Glutamatergic neuron (in vitro differentiated cells): ENCODE measurements at regions not wholly inside any gene's neighbourhood (a gene's known extent, or its start where the extent isn't known, plus 50 kb on each side); places are given as distances from the start of the nearest gene placed in this dataset.
"Not testable (repeated sequence)": the region's sequence is repeated elsewhere in the genome, so short reads cannot be mapped to it uniquely, and the experiment has no call there.

Source experiments
- DNase-seq: peaks from one replicate; pipeline ENCODE4 v3.0.0; 2022
- H3K27ac Mint-ChIP-seq: one replicate; pipeline ENCODE4 v1.8.0; 2020; ENCODE audit warnings: mild to moderate bottlenecking, mixed read lengths, inconsistent platforms; ENCODE audit not compliant: unreplicated experiment
- H3K27me3 Mint-ChIP-seq: one replicate; pipeline ENCODE4 v1.8.0; 2020; ENCODE audit warnings: mild to moderate bottlenecking, moderate library complexity, mixed read lengths, inconsistent platforms; ENCODE audit not compliant: unreplicated experiment
- H3K36me3 Mint-ChIP-seq: one replicate; pipeline ENCODE4 v1.8.0; 2020; ENCODE audit warnings: mild to moderate bottlenecking, mixed read lengths, inconsistent platforms; ENCODE audit not compliant: unreplicated experiment
- H3K4me1 Mint-ChIP-seq: one replicate; pipeline ENCODE4 v1.8.0; 2020; ENCODE audit warnings: mild to moderate bottlenecking, low read depth, mixed read lengths, inconsistent platforms; ENCODE audit not compliant: unreplicated experiment
- H3K4me3 Mint-ChIP-seq: one replicate; pipeline ENCODE4 v1.8.0; 2020; ENCODE audit warnings: mild to moderate bottlenecking, mixed read lengths, inconsistent platforms; ENCODE audit not compliant: unreplicated experiment
- H3K9me3 Mint-ChIP-seq: one replicate; pipeline ENCODE4 v1.8.0; 2020; ENCODE audit warnings: mild to moderate bottlenecking, moderate library complexity, mixed read lengths, inconsistent platforms; ENCODE audit not compliant: unreplicated experiment
- TF ChIP-seq, protein P1 (sequence below): fragments of 200-600 bp; sonication (generic); IDR thresholded peaks from one replicate; pipeline ENCODE4 v1.5.0; 2021; ENCODE audit not compliant: partially characterized antibody, unreplicated experiment

DNA sequence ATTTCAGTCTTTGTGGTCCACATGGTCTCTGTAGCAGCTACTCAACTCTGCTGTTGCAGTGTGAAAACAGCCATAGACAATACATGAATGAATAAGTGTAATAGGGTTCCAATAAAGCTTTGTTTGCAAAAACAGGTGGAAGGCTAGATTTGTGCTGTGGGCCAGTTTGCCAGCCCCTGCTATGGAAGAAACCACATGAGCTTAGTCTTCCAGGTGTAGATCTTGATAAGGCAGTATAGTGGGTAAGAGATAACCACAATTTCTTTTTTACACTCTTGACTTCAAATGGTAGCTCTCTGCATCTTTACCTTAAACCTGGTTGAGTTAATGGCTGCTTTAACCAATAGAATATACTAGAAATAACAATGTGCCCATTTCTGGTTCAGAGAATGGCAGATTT lies 135.0 kb upstream of the PALS2 start:
- no peak overlapping the region for H3K4me3 Mint-ChIP-seq
- peaks cover 9% of the 10 kb centered on the region for H3K4me1 Mint-ChIP-seq
- no peak overlapping the region for H3K27ac Mint-ChIP-seq
- no peak for DNase-seq
- H3K9me3 Mint-ChIP-seq: no peaks in the 10 kb centered on the region
- no peaks in the 10 kb centered on the region for H3K36me3 Mint-ChIP-seq
- TF ChIP-seq, protein P1, sequence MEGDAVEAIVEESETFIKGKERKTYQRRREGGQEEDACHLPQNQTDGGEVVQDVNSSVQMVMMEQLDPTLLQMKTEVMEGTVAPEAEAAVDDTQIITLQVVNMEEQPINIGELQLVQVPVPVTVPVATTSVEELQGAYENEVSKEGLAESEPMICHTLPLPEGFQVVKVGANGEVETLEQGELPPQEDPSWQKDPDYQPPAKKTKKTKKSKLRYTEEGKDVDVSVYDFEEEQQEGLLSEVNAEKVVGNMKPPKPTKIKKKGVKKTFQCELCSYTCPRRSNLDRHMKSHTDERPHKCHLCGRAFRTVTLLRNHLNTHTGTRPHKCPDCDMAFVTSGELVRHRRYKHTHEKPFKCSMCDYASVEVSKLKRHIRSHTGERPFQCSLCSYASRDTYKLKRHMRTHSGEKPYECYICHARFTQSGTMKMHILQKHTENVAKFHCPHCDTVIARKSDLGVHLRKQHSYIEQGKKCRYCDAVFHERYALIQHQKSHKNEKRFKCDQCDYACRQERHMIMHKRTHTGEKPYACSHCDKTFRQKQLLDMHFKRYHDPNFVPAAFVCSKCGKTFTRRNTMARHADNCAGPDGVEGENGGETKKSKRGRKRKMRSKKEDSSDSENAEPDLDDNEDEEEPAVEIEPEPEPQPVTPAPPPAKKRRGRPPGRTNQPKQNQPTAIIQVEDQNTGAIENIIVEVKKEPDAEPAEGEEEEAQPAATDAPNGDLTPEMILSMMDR: no peak
- H3K27me3 Mint-ChIP-seq: no peaks in the 10 kb centered on the region

DNA sequence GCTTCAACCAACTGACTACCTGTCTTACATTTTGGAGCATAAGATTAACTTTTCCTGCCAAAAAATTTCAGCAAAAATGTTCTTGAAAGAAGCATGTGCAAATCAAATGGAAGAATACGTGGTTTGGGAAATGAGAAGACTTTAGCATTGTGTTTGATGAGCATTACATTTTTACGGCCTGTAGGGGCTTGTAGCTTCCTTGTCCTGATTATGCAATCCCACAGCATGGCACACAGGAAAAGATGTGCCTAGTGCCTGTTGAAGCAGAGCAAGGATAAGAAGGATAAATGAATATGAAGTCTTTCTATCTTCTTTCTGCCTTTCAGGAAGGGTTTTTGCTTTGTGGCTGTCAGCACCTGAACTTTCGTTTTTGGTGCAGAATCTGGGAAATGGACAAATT lies 134.1 kb upstream of the PALS2 start:
- H3K4me1 Mint-ChIP-seq, DNase-seq, H3K36me3 Mint-ChIP-seq, H3K27me3 Mint-ChIP-seq, H3K27ac Mint-ChIP-seq, H3K9me3 Mint-ChIP-seq, H3K4me3 Mint-ChIP-seq: not testable (repeated sequence)

DNA sequence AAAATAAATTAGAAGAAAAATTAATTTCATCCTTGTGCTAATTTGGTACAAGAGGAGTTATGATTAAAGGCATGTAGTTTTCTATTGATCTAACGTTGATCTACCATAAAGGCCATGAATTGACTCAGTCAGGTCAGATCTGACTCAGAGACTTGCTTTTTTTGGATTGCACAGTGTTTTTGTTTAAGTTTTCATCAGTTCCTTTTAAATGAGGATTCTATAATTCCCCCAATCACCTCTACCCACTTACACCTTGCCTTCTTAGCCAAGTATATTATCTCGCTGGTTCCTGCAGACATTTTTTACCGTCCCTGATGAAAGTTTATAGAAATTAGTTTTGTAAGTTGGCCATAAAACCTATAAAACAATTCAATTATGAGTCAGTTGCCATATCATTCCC lies 132.4 kb upstream of the PALS2 start:
- H3K27ac Mint-ChIP-seq: no peak overlapping the region
- H3K9me3 Mint-ChIP-seq: no peaks in the 10 kb centered on the region
- H3K36me3 Mint-ChIP-seq: no peaks in the 10 kb centered on the region
- H3K4me1 Mint-ChIP-seq: no peaks in the 10 kb centered on the region
- TF ChIP-seq, protein P1: no peak
- no peak for DNase-seq
- H3K4me3 Mint-ChIP-seq: no peak overlapping the region
- no peaks in the 10 kb centered on the region for H3K27me3 Mint-ChIP-seq

DNA sequence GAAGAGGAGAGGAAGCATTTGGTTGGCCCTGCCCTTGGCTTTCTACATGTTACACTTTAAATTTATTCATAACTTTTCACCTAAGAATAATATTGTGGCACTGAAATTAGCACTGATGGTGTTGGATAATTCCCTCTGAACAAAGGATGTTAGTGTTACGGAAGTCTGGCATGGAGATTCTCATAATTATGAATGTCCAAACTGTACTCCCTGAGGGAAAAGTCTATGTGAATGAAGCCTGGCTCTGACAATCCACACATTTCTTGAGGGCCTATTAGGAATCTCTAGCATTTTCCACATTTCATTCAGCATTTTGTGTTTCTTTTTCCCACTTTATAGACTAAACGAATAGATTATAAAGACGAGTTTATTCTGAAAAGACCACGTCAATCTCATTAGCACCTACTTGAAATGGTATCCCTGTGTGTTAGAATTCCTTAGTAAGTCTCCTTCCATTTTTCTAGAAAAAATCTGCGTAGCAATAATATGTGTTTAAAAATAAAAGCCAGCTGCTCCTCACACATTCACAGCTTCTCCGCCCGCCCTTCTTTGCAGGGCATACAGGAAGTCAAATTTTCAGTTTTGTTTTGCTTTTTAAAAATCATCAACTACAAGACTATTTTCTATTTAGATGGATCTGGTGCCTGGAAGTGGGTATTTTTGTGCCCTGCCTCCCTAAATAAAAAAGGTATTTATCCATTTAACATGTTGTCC lies 131.8 kb upstream of the PALS2 start:
- TF ChIP-seq, protein P1: no peak
- no peak for DNase-seq
- no peaks in the 10 kb centered on the region for H3K36me3 Mint-ChIP-seq
- H3K4me1 Mint-ChIP-seq: no peaks in the 10 kb centered on the region
- no peaks in the 10 kb centered on the region for H3K27me3 Mint-ChIP-seq
- no peak overlapping the region for H3K27ac Mint-ChIP-seq
- H3K9me3 Mint-ChIP-seq: no peaks in the 10 kb centered on the region
- H3K4me3 Mint-ChIP-seq: no peak overlapping the region

DNA sequence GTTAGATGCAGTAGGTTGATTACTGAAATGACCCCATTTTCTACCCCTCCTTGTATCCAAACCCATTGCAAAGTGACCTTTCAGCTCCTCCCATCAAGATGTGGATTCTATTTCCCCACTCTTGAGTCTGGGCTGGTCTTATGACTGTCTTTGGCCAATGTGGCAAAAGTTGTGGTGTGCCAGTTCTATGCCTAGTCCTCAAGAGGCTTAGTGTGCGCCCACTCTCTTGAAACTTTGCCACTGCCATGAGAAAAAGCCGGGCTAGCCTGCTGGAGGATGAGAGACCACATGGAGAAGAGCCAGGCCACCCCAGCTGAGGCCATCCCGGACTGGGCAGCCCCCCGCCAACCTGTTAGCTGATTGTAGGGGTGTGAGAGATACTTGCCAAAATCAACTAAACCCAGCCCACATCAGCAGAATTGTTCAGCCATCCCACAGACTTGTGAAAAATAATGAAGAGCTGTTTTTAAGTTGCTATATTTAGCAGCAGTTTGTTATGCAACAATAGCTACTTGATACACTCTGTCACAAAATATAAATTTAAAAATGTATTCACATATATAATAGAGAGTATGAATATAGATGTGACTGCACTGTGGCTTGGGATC lies 131.0 kb upstream of the PALS2 start:
- TF ChIP-seq, protein P1: no peak
- DNase-seq: no peak
- Mint-ChIP-seq H3K27ac (no peak overlapping the region), H3K27me3 (no peaks in the 10 kb centered on the region), H3K4me3 (no peak overlapping the region), H3K4me1 (no peaks in the 10 kb centered on the region), H3K36me3 (no peaks in the 10 kb centered on the region), H3K9me3 (no peaks in the 10 kb centered on the region)
